ENCODE measurements at regions not wholly inside any gene's neighbourhood (a gene's known extent, or its start where the extent isn't known, plus 50 kb on each side); places are given as distances from the start of the nearest gene placed in this dataset.
"Not testable (repeated sequence)": the region's sequence is repeated elsewhere in the genome, so short reads cannot be mapped to it uniquely, and the experiment has no call there.

DNA sequence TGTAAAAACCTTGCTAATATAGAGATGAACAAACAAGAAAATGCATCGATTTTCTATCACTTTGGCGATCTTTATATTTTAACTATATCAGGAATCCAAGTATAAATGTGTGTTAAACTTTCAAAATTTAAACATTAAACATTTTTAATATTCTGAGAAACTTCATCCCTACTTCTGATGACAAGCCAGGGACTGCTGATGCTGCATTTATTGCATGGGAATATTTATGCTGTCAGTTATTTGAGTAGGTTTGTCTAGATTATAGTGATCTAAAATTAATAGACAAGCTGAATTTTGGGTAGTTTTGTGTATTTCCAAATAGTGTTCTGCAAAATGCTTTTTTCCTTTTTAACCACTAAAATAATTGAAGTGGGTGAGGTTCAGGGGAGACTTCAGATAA is 175.3 kb downstream of the LEPR start:
- Mint-ChIP-seq H3K4me1 (ENCODE audit: low read depth) (no peaks in the 10 kb centered on the region), H3K27ac (no peak overlapping the region), H3K27me3 (peaks cover 1% of the 10 kb centered on the region), H3K36me3 (peaks cover 7% of the 10 kb centered on the region), H3K9me3 (ENCODE audit: low read depth) (no peaks in the 10 kb centered on the region), H3K4me3 (no peak overlapping the region)

DNA sequence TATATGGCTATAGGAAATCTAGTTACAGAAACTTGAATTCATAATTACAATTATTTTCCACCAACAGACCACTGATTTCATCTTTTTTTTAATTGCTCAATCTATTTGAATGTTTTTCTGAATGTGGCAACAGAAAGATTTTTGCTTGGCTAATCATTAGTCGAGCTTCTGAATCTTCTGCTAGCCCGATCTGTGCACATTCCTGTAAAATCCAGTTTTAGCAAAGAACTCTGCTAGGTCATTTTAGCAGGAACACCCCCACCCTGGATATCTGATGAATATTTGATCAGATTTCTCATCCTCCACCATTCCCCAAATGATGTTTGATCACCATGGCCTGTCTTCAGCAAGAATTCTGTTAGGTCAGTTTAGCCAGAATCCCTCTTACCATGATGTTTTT is 176.3 kb downstream of the LEPR start:
- no peaks in the 10 kb centered on the region for H3K27me3 Mint-ChIP-seq
- H3K36me3 Mint-ChIP-seq = peaks cover 7% of the 10 kb centered on the region

DNA sequence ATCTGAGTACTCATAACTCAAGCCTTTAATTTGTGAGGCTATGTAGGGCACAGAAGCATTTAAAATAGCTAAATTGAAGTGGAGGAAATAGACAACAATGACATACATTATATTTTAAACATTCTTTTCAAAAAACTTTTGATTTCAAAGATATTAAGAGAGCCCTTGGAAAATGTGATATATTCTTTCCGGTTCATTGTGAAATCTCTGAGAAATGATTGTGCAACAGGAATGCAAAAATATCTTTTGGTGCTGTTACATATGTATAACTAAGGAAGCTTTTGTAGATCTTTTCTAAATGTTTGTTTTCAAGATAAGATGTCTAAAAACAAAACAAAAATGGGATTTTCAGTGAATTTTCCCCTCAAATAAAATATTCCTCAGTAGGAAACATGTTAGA is 185.2 kb downstream of the LEPR start:
- H3K4me1 Mint-ChIP-seq (ENCODE audit: low read depth) = no peaks in the 10 kb centered on the region
- no peaks in the 10 kb centered on the region for H3K27me3 Mint-ChIP-seq
- no peak overlapping the region for H3K4me3 Mint-ChIP-seq
- no peak overlapping the region for H3K27ac Mint-ChIP-seq
- no peaks in the 10 kb centered on the region for H3K9me3 Mint-ChIP-seq (ENCODE audit: low read depth)
- no peaks in the 10 kb centered on the region for H3K36me3 Mint-ChIP-seq

More for the DNA sequence above, 176.3 kb downstream of the LEPR start:
- Mint-ChIP-seq H3K4me3 (no peak overlapping the region), H3K27ac (no peak overlapping the region), H3K4me1 (ENCODE audit: low read depth) (no peaks in the 10 kb centered on the region), H3K9me3 (ENCODE audit: low read depth) (no peaks in the 10 kb centered on the region)

DNA sequence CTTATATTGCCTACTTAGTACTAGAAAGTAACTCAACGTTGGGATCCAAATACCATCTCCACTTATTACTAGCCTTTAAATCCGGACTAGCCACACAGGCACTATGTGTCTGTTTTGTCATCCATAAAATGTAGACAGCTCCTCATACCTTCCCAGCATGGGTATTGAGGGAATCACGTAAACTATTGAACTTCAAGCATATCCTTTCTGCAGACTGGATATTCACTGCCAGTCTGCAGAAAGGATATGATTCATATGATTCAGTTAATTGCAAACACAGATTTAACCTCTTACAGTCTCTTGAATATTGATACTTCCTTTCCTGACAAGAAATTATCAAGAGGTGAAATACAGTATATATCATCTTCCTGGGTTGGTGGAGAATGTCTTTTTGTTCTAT is 186.0 kb downstream of the LEPR start:
- no peak overlapping the region for H3K27ac Mint-ChIP-seq

DNA sequence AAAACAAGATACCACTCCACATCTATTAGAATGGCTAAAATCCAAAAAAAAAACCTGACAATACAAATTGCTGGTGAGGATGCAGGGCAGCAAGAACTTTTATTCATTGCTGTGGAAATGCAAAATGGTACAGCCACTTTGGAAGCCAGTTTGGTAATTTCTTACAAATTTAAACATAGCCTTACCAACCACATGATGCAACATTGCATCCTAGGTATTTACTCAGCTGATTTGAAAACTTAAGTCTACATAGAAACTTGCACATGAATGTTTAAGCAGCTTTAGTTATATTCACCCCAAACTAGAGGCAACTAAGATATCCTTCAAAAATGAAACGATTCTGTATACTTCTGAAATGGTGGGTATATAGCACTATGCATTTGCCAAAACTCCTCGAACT is 178.8 kb upstream of the PDE4B start:
- Mint-ChIP-seq H3K27me3 (no peaks in the 10 kb centered on the region), H3K9me3 (ENCODE audit: low read depth) (no peaks in the 10 kb centered on the region), H3K4me3 (no peak overlapping the region), H3K27ac (no peak overlapping the region), H3K4me1 (ENCODE audit: low read depth) (peaks cover 3% of the 10 kb centered on the region), H3K36me3 (peaks cover 3% of the 10 kb centered on the region)

More for the DNA sequence above, 186.0 kb downstream of the LEPR start:
- H3K4me3 Mint-ChIP-seq = no peak overlapping the region
- H3K27me3 Mint-ChIP-seq = no peaks in the 10 kb centered on the region
- no peaks in the 10 kb centered on the region for H3K4me1 Mint-ChIP-seq (ENCODE audit: low read depth)
- H3K36me3 Mint-ChIP-seq = peaks cover 3% of the 10 kb centered on the region
- no peaks in the 10 kb centered on the region for H3K9me3 Mint-ChIP-seq (ENCODE audit: low read depth)

DNA sequence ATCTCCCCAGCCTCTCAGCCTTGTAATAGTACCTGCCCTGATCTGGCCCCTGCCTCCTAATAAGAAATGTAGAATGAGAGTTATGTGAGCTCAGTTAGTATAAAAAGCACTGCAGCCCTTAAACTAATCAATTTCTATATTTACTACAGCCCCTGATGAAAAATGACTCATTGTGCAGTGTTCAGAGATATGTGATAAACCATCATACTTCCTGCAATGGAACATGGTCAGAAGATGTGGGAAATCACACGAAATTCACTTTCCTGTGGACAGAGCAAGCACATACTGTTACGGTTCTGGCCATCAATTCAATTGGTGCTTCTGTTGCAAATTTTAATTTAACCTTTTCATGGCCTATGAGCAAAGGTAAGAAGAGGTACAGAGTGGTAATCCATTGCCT is 176.8 kb upstream of the PDE4B start:
- Mint-ChIP-seq H3K4me1 (ENCODE audit: low read depth) (peaks cover 3% of the 10 kb centered on the region), H3K27me3 (no peaks in the 10 kb centered on the region), H3K27ac (no peak overlapping the region), H3K4me3 (no peak overlapping the region), H3K36me3 (peaks cover 3% of the 10 kb centered on the region), H3K9me3 (ENCODE audit: low read depth) (no peaks in the 10 kb centered on the region)

DNA sequence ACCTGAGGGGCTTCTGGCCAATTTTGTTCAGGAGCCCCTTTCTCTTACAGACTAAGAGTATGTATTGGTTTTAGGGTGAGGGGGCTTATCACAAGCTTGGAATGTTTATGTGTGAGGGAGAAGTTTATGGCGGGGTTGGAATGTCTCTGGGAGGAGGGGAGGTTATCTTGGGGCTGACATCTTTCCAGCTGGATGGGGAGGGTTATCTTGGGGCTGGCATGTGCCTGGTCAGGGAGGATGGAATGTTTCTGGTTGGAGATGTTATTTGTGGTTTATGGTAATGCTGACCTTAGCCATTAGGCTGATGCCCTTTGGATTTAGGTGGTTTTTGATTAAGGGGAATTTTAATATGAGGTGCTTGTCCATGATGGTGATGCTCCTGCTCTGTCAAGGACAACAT is 171.0 kb upstream of the PDE4B start:
- not testable (repeated sequence) for H3K27me3 Mint-ChIP-seq; H3K9me3 Mint-ChIP-seq (ENCODE audit: low read depth); H3K36me3 Mint-ChIP-seq; H3K27ac Mint-ChIP-seq; H3K4me1 Mint-ChIP-seq (ENCODE audit: low read depth); H3K4me3 Mint-ChIP-seq

DNA sequence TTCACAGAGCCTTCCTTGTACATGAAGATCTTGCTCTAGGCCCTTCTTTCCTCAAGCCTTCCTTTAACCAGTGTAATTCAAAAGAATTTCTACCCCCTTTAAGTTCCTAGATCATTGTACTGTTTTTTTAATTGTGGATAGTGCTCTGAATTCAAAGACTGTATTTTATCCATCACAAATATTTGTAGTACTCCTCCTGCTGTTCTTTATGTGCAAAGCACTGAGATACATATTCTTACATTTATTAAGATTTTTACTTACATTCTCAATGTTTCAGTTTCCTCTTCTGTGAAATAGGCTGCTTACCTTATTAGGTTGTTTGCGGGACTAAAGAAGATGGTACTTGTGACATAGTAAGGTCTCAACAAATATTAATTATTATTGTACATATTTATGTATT is 168.8 kb upstream of the PDE4B start:
- H3K36me3 Mint-ChIP-seq = peaks cover 5% of the 10 kb centered on the region
- H3K9me3 Mint-ChIP-seq (ENCODE audit: low read depth) = no peaks in the 10 kb centered on the region
- no peaks in the 10 kb centered on the region for H3K4me1 Mint-ChIP-seq (ENCODE audit: low read depth)
- H3K27me3 Mint-ChIP-seq = no peaks in the 10 kb centered on the region
- no peak overlapping the region for H3K27ac Mint-ChIP-seq
- no peak overlapping the region for H3K4me3 Mint-ChIP-seq

DNA sequence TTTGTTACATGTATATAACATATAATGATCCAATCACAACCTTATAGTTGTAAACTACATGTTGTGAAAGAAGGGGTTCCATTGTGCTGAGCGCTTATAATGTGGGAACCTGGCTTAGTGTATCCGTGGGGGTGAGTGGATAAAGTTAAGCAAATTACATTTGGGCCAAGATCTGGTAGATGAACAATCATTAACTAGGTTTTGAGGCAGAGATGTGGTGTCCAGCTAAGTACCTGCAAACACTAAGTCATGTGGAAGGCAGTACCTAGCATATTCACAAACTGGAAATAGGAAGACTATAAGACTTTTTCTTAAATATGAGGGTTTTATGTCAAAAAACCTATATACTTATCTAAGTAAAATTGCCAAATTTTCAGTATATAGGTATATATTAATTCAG is 167.2 kb upstream of the PDE4B start:
- Mint-ChIP-seq H3K27me3 (no peaks in the 10 kb centered on the region), H3K9me3 (ENCODE audit: low read depth) (no peaks in the 10 kb centered on the region), H3K36me3 (peaks cover 5% of the 10 kb centered on the region), H3K27ac (no peak overlapping the region), H3K4me3 (no peak overlapping the region), H3K4me1 (ENCODE audit: low read depth) (no peaks in the 10 kb centered on the region)

DNA sequence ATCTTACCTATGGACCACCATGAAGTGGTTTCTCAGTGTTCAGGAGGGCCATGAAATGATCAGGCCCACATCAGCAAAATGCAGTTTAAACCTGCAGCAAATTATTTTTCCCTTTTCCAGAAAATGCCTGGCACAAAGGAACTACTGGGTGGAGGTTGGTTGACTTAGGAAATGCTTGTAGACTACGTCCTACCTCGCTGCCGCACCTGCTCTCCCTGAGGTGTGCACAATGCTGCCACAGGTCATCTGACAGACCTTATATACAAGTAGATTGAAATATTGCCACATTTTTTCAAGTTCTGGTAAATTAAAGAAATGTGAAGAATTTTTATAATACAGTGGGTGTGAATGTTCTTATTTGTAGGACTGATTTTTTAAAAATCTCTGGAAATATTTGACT is 166.7 kb upstream of the PDE4B start:
- no peaks in the 10 kb centered on the region for H3K4me1 Mint-ChIP-seq (ENCODE audit: low read depth)
- H3K27me3 Mint-ChIP-seq = no peaks in the 10 kb centered on the region
- H3K27ac Mint-ChIP-seq = no peak overlapping the region
- no peaks in the 10 kb centered on the region for H3K9me3 Mint-ChIP-seq (ENCODE audit: low read depth)
- peaks cover 5% of the 10 kb centered on the region for H3K36me3 Mint-ChIP-seq
- no peak overlapping the region for H3K4me3 Mint-ChIP-seq

DNA sequence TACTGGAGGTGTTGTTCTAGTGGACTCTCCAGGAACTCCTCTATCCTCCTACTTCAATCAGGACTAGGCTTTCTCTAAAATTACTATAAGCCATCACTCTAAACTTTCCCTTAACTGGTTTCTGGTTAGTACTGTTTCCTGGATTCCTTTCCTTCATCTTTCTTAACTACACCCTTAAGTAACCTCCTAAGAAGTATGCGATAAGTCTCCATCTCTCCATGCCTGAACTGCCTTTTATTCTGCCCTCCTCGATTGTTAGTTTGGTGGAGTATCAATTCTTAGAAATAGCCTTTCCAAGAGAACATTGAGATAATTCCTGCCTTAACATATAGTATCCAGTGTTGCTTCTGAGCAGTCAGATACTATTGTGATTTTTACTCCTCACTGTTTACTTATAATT is 162.9 kb upstream of the PDE4B start:
- peaks cover 2% of the 10 kb centered on the region for H3K36me3 Mint-ChIP-seq
- H3K4me1 Mint-ChIP-seq (ENCODE audit: low read depth) = no peaks in the 10 kb centered on the region
- H3K27me3 Mint-ChIP-seq = peaks cover 2% of the 10 kb centered on the region
- H3K27ac Mint-ChIP-seq = no peak overlapping the region
- H3K4me3 Mint-ChIP-seq = no peak overlapping the region
- no peaks in the 10 kb centered on the region for H3K9me3 Mint-ChIP-seq (ENCODE audit: low read depth)

DNA sequence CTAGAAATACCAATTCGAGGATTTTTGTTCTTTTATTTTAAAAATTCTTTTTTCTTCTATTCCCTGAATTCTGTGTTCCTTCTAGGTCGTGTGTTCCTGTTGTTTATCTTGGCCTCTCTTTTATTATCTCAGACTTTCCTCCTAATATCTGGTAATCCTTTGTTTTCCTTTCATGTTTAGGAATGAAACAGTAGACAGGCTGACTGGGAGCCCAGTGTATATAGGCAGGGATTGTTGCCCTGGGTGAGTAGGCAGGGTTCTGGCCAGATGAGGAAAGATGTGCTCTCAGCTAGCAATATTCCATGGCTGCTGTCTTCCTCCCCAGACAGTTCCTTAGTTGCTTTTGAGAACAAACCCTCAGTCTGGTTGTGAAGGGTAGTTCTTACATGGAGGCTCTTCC is 161.8 kb upstream of the PDE4B start:
- no peak overlapping the region for H3K27ac Mint-ChIP-seq
- H3K9me3 Mint-ChIP-seq (ENCODE audit: low read depth) = no peaks in the 10 kb centered on the region
- no peak overlapping the region for H3K4me3 Mint-ChIP-seq
- H3K4me1 Mint-ChIP-seq (ENCODE audit: low read depth) = no peaks in the 10 kb centered on the region
- H3K36me3 Mint-ChIP-seq = peaks cover 2% of the 10 kb centered on the region
- H3K27me3 Mint-ChIP-seq = peaks cover 2% of the 10 kb centered on the region

DNA sequence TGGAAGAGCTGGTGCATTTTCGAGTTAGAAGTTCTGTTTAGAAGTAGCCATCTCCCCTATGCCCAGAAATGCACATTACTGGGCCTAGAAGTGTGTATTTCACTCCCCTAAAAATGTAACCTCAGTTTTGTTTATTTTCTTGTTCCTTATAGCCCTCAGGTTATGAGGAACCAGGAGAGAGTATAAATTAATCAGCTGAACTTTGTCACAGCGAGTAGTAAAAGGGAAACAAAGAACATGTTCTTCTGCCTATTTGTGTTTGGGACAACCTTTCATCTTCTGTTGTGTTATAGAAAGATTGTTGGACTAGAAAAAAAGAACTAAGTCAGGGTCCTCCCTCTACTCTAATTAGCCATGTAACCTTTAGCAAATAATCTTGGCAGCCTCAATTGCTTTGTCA is 160.5 kb upstream of the PDE4B start:
- peaks cover 2% of the 10 kb centered on the region for H3K36me3 Mint-ChIP-seq
- no peaks in the 10 kb centered on the region for H3K4me1 Mint-ChIP-seq (ENCODE audit: low read depth)
- no peak overlapping the region for H3K27ac Mint-ChIP-seq
- peaks cover 2% of the 10 kb centered on the region for H3K27me3 Mint-ChIP-seq
- H3K9me3 Mint-ChIP-seq (ENCODE audit: low read depth) = no peaks in the 10 kb centered on the region
- no peak overlapping the region for H3K4me3 Mint-ChIP-seq

DNA sequence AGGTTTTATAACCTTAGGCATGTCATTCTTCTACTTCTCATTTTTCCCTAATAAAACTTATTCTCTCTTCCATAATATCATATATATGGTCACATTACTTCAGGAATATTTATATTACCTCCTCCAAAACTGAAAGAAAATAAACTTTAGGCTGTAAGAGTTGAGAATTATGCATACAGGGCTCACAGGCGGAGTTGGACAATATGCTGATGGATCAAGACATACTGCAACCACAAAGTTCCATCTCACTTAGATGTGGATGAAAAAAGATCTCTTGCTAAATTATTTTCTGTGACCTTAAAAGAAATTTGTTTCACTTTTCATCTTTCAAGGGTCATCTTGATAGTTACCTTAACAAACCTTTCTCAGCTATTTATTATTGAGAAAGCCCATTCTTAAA is 152.6 kb upstream of the PDE4B start:
- H3K27me3 Mint-ChIP-seq = peaks cover 11% of the 10 kb centered on the region
- H3K4me1 Mint-ChIP-seq (ENCODE audit: low read depth) = no peaks in the 10 kb centered on the region
- no peaks in the 10 kb centered on the region for H3K36me3 Mint-ChIP-seq
- H3K9me3 Mint-ChIP-seq (ENCODE audit: low read depth) = no peaks in the 10 kb centered on the region
- no peak overlapping the region for H3K27ac Mint-ChIP-seq
- no peak overlapping the region for H3K4me3 Mint-ChIP-seq

DNA sequence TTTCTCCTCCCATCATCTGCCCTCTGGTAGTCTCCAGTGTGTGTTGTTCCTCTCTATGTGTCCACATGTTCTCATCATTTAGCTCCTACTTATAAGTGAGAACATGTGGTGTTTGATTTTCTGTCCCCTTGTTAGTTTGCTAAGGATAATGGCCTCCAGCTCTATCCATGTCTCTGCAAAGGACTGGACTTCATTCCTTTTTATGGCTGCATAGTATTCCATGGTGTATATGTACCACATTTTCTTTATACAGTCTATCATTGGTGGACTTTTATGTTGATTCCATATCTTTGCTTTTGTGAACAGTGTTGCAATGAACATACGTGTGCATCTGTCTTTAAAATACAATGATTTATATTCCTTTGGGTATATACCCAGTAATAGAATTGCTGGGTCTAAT is 143.5 kb upstream of the PDE4B start:
- H3K27ac Mint-ChIP-seq; H3K4me1 Mint-ChIP-seq (ENCODE audit: low read depth); H3K9me3 Mint-ChIP-seq (ENCODE audit: low read depth); H3K27me3 Mint-ChIP-seq; H3K36me3 Mint-ChIP-seq; H3K4me3 Mint-ChIP-seq: not testable (repeated sequence)

DNA sequence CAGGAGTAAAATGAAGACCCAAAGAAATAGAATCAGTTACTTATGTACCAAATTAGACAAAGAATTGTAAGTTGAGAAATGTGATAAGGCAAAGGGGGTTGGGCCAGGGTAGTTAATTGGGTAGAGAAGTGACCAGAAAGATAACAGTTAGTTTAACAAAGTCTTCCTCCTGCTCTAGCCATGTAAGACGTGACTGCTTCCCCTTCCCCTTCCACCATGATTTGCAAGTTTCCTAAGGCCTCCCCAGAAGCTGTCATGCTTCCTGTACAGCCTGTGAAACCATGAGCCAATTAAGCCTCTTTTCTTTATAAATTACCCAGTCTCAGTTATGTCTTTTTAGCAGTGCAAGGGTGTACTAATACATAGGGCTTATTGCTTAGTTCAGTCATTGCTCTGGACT is 142.0 kb upstream of the PDE4B start:
- no peak overlapping the region for H3K27ac Mint-ChIP-seq
- peaks cover 7% of the 10 kb centered on the region for H3K9me3 Mint-ChIP-seq (ENCODE audit: low read depth)
- H3K27me3 Mint-ChIP-seq = peaks cover 6% of the 10 kb centered on the region

DNA sequence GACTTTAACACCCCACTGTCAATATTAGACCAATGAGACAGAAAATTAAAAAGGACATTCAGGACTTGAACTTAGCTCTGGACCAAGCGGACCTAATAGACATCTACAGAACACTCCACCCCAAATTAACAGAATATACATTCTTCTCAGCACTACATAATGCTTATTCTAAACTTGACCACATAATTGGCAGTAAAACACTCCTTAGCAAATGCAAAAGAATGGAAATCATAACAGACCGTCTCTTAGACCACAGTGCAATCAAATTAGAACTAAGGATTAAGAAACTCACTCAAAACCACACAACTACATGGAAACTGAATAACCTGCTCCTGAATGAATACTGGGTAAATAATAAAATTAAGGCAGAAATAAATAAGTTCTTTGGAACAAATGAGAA is 138.2 kb upstream of the PDE4B start:
- H3K4me3 Mint-ChIP-seq; H3K9me3 Mint-ChIP-seq (ENCODE audit: low read depth); H3K27me3 Mint-ChIP-seq; H3K36me3 Mint-ChIP-seq; H3K4me1 Mint-ChIP-seq (ENCODE audit: low read depth); H3K27ac Mint-ChIP-seq: not testable (repeated sequence)

More for the DNA sequence above, 142.0 kb upstream of the PDE4B start:
- H3K4me1 Mint-ChIP-seq (ENCODE audit: low read depth) = no peaks in the 10 kb centered on the region
- H3K36me3 Mint-ChIP-seq = no peaks in the 10 kb centered on the region
- no peak overlapping the region for H3K4me3 Mint-ChIP-seq

Data from activated naive CD8-positive, alpha-beta T cell (primary cell).